ENCODE measurements at regions not wholly inside any gene's neighbourhood (a gene's known extent, or its start where the extent isn't known, plus 50 kb on each side); places are given as distances from the start of the nearest gene placed in this dataset.

DNA sequence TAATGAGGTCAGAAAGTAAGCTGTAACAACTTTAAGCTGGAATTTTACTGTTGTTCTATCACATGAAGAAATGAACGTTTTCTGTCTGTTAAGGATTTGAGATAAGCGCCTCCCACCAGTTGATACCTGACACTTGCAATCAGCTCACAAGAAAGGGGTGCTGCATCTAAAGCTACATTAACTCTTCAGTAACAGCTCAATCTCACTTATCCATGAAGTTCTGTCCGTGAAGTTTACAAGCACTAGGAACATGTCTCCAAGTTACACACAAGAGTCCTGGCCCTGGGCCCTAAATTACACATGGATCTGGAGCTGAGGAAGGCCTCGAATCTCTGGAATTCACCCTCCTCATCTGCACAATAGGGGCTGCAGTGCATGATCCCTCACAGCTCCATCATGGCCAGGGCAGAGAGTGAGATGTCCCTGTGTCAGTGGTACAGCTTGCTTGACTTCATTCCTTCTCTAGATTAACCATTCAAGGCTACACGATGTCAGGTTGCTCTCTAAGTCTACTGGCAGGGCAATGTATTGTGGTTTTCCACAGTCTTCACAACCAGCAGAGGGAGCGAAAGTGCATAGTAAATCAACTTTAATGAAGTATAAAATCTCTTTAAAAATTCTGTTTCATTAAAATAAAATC is 182.4 kb upstream of the MCHR2 start:
- H3K9me2 ChIP-seq (ENCODE audit: insufficient read depth, low read length), result no peaks in the 10 kb centered on the region
- TF ChIP-seq, protein P1, sequence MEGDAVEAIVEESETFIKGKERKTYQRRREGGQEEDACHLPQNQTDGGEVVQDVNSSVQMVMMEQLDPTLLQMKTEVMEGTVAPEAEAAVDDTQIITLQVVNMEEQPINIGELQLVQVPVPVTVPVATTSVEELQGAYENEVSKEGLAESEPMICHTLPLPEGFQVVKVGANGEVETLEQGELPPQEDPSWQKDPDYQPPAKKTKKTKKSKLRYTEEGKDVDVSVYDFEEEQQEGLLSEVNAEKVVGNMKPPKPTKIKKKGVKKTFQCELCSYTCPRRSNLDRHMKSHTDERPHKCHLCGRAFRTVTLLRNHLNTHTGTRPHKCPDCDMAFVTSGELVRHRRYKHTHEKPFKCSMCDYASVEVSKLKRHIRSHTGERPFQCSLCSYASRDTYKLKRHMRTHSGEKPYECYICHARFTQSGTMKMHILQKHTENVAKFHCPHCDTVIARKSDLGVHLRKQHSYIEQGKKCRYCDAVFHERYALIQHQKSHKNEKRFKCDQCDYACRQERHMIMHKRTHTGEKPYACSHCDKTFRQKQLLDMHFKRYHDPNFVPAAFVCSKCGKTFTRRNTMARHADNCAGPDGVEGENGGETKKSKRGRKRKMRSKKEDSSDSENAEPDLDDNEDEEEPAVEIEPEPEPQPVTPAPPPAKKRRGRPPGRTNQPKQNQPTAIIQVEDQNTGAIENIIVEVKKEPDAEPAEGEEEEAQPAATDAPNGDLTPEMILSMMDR (IDR thresholded peaks at IDR 0.05; ENCODE audit: poor library complexity, severe bottlenecking), result peak; percentile 59
- no peak for TF ChIP-seq EZH2 (IDR thresholded peaks at IDR 0.05; ENCODE audit: borderline replicate concordance, insufficient read depth, low read length, poor library complexity, severe bottlenecking)
- TF ChIP-seq RAD21 (conservative IDR thresholded peaks at IDR 0.05), result peak; percentile 58
- no peak for TF ChIP-seq EP300 (conservative IDR thresholded peaks at IDR 0.05; ENCODE audit: poor library complexity, severe bottlenecking)
- TF ChIP-seq SMC3 (conservative IDR thresholded peaks at IDR 0.05; ENCODE audit: poor library complexity), result peak; percentile 65
- TF ChIP-seq TAF1 (IDR thresholded peaks at IDR 0.05; ENCODE audit: low read depth), result no peak
- no peak for TF ChIP-seq MXI1 (conservative IDR thresholded peaks at IDR 0.05; ENCODE audit: poor library complexity, severe bottlenecking)
- H3K36me3 ChIP-seq (ENCODE audit: insufficient read depth, low read length), result no peaks in the 10 kb centered on the region
- H3K9ac ChIP-seq (ENCODE audit: low read length), result no peak overlapping the region
- H2AFZ ChIP-seq (ENCODE audit: low read depth, low read length), result no peak overlapping the region
- no peak overlapping the region for H3K4me2 ChIP-seq (ENCODE audit: low read length)
- H3K4me3 ChIP-seq (ENCODE audit: low read length), result no peak overlapping the region
- no peaks in the 10 kb centered on the region for H4K20me1 ChIP-seq (ENCODE audit: insufficient read depth)
- H3K79me2 ChIP-seq (replicated peaks; ENCODE audit: insufficient read depth, low read length), result no peaks in the 10 kb centered on the region
- H3K27me3 ChIP-seq (ENCODE audit: insufficient read depth, low read depth, low read length), result no peaks in the 10 kb centered on the region
- H3K9me3 ChIP-seq (ENCODE audit: low read length), result no peaks in the 10 kb centered on the region
- no peaks in the 10 kb centered on the region for H3F3A ChIP-seq (ENCODE audit: insufficient read depth, low read length, poor library complexity, severe bottlenecking)
- no peak overlapping the region for H3K27ac ChIP-seq (ENCODE audit: low read length)

DNA sequence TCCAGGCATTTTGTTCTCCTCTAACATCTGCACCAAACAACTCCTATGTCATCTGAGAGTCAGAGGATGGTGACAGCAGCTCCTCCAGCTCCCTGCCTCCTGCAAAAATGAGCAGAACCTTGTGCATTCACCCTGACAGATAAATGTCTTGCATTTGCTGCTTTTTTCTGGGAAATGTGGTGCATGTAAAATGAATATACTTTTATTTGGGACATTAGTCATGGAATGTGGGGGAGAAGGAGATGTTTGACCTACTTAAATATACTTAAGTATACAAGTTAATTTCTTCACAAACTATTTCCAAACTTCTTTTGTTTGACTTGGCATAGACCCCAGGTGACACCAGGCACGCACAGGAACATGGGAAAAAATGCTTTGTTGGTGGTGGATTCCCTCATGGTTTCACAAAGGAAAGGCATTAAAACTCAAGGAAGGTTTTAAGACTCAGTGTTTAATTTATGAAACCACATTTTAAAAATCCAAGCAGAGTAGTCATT is 181.8 kb upstream of the MCHR2 start:
- Histone ChIP-seq H3K4me2 (ENCODE audit: low read length) (no peak overlapping the region), H3K9ac (ENCODE audit: low read length) (no peak overlapping the region), H3K4me3 (ENCODE audit: low read length) (no peak overlapping the region), H3F3A (ENCODE audit: insufficient read depth, low read length, poor library complexity, severe bottlenecking) (no peaks in the 10 kb centered on the region), H3K9me2 (ENCODE audit: insufficient read depth, low read length) (no peaks in the 10 kb centered on the region), H2AFZ (ENCODE audit: low read depth, low read length) (no peak overlapping the region), H3K27me3 (ENCODE audit: insufficient read depth, low read depth, low read length) (no peaks in the 10 kb centered on the region), H3K27ac (ENCODE audit: low read length) (no peak overlapping the region), H3K9me3 (ENCODE audit: low read length) (no peaks in the 10 kb centered on the region), H3K36me3 (ENCODE audit: insufficient read depth, low read length) (no peaks in the 10 kb centered on the region), H3K79me2 (replicated peaks; ENCODE audit: insufficient read depth, low read length) (no peaks in the 10 kb centered on the region), H4K20me1 (ENCODE audit: insufficient read depth) (no peaks in the 10 kb centered on the region)
- TF ChIP-seq, protein P1 (IDR thresholded peaks at IDR 0.05; ENCODE audit: poor library complexity, severe bottlenecking), result no peak
- TF ChIP-seq EZH2 (IDR thresholded peaks at IDR 0.05; ENCODE audit: borderline replicate concordance, insufficient read depth, low read length, poor library complexity, severe bottlenecking), result no peak
- TF ChIP-seq POLR2AphosphoS5 (IDR thresholded peaks at IDR 0.05), result no peak
- TF ChIP-seq, protein P2, sequence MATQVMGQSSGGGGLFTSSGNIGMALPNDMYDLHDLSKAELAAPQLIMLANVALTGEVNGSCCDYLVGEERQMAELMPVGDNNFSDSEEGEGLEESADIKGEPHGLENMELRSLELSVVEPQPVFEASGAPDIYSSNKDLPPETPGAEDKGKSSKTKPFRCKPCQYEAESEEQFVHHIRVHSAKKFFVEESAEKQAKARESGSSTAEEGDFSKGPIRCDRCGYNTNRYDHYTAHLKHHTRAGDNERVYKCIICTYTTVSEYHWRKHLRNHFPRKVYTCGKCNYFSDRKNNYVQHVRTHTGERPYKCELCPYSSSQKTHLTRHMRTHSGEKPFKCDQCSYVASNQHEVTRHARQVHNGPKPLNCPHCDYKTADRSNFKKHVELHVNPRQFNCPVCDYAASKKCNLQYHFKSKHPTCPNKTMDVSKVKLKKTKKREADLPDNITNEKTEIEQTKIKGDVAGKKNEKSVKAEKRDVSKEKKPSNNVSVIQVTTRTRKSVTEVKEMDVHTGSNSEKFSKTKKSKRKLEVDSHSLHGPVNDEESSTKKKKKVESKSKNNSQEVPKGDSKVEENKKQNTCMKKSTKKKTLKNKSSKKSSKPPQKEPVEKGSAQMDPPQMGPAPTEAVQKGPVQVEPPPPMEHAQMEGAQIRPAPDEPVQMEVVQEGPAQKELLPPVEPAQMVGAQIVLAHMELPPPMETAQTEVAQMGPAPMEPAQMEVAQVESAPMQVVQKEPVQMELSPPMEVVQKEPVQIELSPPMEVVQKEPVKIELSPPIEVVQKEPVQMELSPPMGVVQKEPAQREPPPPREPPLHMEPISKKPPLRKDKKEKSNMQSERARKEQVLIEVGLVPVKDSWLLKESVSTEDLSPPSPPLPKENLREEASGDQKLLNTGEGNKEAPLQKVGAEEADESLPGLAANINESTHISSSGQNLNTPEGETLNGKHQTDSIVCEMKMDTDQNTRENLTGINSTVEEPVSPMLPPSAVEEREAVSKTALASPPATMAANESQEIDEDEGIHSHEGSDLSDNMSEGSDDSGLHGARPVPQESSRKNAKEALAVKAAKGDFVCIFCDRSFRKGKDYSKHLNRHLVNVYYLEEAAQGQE (IDR thresholded peaks at IDR 0.05; ENCODE audit: borderline replicate concordance), result no peak
- TF ChIP-seq RAD21 (conservative IDR thresholded peaks at IDR 0.05), result no peak
- no peak for TF ChIP-seq SMC3 (conservative IDR thresholded peaks at IDR 0.05; ENCODE audit: poor library complexity)
- no peak for TF ChIP-seq EP300 (conservative IDR thresholded peaks at IDR 0.05; ENCODE audit: poor library complexity, severe bottlenecking)
